ENCODE measurements at regions not wholly inside any gene's neighbourhood (a gene's known extent, or its start where the extent isn't known, plus 50 kb on each side); places are given as distances from the start of the nearest gene placed in this dataset.

GRCh38 chr12:43282106-43282505 lies 269.9 kb downstream of the ADAMTS20 start:
- no peak overlapping the region for H3K4me3 ChIP-seq (ENCODE audit: low read depth, low read length)
- TF ChIP-seq, protein P1, sequence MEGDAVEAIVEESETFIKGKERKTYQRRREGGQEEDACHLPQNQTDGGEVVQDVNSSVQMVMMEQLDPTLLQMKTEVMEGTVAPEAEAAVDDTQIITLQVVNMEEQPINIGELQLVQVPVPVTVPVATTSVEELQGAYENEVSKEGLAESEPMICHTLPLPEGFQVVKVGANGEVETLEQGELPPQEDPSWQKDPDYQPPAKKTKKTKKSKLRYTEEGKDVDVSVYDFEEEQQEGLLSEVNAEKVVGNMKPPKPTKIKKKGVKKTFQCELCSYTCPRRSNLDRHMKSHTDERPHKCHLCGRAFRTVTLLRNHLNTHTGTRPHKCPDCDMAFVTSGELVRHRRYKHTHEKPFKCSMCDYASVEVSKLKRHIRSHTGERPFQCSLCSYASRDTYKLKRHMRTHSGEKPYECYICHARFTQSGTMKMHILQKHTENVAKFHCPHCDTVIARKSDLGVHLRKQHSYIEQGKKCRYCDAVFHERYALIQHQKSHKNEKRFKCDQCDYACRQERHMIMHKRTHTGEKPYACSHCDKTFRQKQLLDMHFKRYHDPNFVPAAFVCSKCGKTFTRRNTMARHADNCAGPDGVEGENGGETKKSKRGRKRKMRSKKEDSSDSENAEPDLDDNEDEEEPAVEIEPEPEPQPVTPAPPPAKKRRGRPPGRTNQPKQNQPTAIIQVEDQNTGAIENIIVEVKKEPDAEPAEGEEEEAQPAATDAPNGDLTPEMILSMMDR (IDR thresholded peaks at IDR 0.05; ENCODE audit: insufficient read depth, low read depth, low read length): peak; percentile 24
- DNase-seq (ENCODE audit: low read depth): peak; percentile 40

GRCh38 chr12:43281563-43281962 lies 270.4 kb downstream of the ADAMTS20 start:
- TF ChIP-seq, protein P1 (IDR thresholded peaks at IDR 0.05; ENCODE audit: insufficient read depth, low read depth, low read length): no peak
- H3K4me3 ChIP-seq (ENCODE audit: low read depth, low read length): no peak overlapping the region
- DNase-seq (ENCODE audit: low read depth): no peak

DNA sequence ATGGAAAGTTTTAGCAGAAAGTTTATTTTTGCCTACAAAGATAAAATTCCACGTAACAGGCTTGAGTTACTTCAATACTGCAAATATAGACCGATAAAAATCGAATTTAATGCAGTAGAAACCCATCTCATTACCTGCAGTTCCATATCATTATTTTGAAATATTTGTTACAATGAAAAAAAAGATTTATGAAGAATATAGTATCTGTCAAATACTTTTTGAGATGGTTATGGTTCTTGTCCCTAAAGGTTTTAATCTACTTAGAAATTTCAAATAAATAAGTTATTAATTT lies 273.5 kb downstream of the ADAMTS20 start:
- H3K4me3 ChIP-seq (ENCODE audit: low read depth, low read length): no peak overlapping the region
- DNase-seq (ENCODE audit: low read depth): no peak
- TF ChIP-seq, protein P1 (IDR thresholded peaks at IDR 0.05; ENCODE audit: insufficient read depth, low read depth, low read length): no peak

DNA sequence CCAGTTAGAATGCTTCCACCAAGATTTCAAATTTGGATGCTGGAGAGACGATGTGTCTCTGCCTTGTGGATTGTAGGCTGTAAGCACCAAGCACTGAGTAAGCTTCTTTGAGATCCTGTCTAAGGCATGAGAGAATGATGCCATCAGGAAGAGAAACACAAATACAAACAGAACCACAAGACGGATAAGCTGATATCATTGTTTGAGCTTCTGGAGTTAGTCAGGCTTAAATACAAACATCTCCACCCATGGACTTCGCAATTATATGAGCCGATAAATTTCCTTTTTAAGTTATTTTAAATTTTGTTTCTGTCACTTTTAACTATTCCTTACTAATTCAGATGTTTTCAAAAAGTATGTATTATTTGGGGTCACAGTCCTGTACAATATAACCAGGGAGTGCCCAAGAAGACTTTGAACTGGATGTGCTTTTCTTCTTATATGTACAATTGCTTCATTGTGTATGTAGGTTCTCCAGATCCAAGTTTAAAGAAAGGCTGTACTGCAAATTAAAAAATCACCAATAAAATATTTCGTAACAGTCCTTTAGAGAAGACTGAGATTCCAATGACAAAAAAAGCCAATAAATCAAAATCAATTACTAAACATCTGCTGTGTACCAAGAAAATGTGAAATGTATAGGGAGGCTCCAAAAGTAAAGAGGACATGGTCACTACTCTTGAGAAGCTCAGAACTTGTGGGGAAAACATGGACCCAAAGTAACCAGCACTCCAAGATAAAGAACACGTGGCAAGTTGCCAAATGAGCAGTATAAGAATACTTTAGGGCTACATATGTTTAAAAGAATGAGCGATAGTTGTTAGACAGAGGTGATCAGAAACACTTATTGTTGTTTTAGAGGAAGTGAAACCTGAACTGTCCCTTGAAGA lies 274.1 kb downstream of the ADAMTS20 start:
- no peak for DNase-seq (ENCODE audit: low read depth)
- TF ChIP-seq, protein P1 (IDR thresholded peaks at IDR 0.05; ENCODE audit: insufficient read depth, low read depth, low read length): no peak
- no peak overlapping the region for H3K4me3 ChIP-seq (ENCODE audit: low read depth, low read length)

DNA sequence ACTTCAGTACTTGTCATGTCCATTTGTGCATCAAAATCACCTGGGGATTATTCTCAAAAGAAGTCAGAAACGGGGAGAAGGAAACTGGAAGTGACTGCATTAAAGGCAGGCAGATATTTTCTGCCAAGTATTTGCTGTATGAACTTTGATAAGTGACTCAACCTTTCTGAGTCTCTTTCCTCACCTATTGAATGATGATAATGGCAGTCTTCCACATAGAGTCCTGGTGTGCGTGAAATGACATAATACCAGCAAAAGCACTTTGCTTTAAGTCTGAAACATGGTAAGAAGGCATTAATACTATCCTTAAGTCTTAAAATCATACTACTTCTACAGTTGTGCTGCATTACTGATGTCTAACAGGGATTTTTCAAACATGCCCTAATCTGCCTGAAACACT lies 278.5 kb downstream of the ADAMTS20 start:
- no peak overlapping the region for H3K4me3 ChIP-seq (ENCODE audit: low read depth, low read length)
- no peak for DNase-seq (ENCODE audit: low read depth)
- TF ChIP-seq, protein P1 (IDR thresholded peaks at IDR 0.05; ENCODE audit: insufficient read depth, low read depth, low read length): no peak

DNA sequence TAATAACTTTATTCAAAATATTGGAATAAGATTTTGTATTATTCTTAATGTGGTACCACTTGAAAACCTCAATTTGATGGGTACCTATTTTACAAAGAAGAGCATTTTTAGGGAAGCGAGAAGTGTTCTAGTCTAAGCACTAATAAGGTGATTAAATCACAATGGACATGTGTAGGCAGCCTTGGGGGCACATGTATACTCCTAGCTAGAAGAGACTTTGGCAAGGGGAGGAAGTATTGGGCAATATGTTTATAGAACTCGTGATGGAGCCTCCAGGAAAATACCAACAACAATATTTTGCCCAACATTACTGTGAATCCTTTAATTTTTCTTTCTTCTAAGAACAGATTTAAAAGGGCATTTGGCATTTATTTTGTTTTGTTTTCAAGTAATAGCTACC lies 280.3 kb downstream of the ADAMTS20 start:
- H3K4me3 ChIP-seq (ENCODE audit: low read depth, low read length): no peak overlapping the region
- TF ChIP-seq, protein P1 (IDR thresholded peaks at IDR 0.05; ENCODE audit: insufficient read depth, low read depth, low read length): no peak
- no peak for DNase-seq (ENCODE audit: low read depth)

GRCh38 chr12:43267818-43268217 lies 284.2 kb downstream of the ADAMTS20 start:
- no peak overlapping the region for H3K4me3 ChIP-seq (ENCODE audit: low read depth, low read length)
- TF ChIP-seq, protein P1 (IDR thresholded peaks at IDR 0.05; ENCODE audit: insufficient read depth, low read depth, low read length): no peak
- DNase-seq (ENCODE audit: low read depth): no peak

Data from fibroblast of villous mesenchyme (primary cell).